ENCODE measurements at regions not wholly inside any gene's neighbourhood (a gene's known extent, or its start where the extent isn't known, plus 50 kb on each side); places are given as distances from the start of the nearest gene placed in this dataset.

GRCh38 chr13:67445436-67445835 is 215.3 kb upstream of the PCDH9 start:
- TF ChIP-seq CTCF (IDR thresholded peaks at IDR 0.05) (no peak), POLR2A (IDR thresholded peaks at IDR 0.05) (no peak)
